HFF-Myc (cell line): ENCODE measurements at regions not wholly inside any gene's neighbourhood (a gene's known extent, or its start where the extent isn't known, plus 50 kb on each side); places are given as distances from the start of the nearest gene placed in this dataset.

Source experiments
- DNase-seq: peaks from one replicate; pipeline ENCODE4 v3.0.0-alpha.2; 2011; ENCODE audit warnings: low read depth; ENCODE audit errors: extremely low read depth
- H3K4me3 ChIP-seq: replicated peaks from 2 replicates; pipeline ENCODE4 v1.5.1; 2011; ENCODE audit warnings: low read depth, mild to moderate bottlenecking, control low read depth, low read length
- CTCF ChIP-seq: IDR thresholded peaks from 2 replicates; pipeline ENCODE4 v1.5.1; 2012; ENCODE audit warnings: mild to moderate bottlenecking, low read depth, low read length, control low read depth; ENCODE audit errors: missing control alignments

GRCh38 chr4:100076753-100077152 is 113.5 kb downstream of the DDIT4L start:
- no peak for DNase-seq
- no peak overlapping the region for H3K4me3 ChIP-seq
- no peak for TF ChIP-seq CTCF

DNA sequence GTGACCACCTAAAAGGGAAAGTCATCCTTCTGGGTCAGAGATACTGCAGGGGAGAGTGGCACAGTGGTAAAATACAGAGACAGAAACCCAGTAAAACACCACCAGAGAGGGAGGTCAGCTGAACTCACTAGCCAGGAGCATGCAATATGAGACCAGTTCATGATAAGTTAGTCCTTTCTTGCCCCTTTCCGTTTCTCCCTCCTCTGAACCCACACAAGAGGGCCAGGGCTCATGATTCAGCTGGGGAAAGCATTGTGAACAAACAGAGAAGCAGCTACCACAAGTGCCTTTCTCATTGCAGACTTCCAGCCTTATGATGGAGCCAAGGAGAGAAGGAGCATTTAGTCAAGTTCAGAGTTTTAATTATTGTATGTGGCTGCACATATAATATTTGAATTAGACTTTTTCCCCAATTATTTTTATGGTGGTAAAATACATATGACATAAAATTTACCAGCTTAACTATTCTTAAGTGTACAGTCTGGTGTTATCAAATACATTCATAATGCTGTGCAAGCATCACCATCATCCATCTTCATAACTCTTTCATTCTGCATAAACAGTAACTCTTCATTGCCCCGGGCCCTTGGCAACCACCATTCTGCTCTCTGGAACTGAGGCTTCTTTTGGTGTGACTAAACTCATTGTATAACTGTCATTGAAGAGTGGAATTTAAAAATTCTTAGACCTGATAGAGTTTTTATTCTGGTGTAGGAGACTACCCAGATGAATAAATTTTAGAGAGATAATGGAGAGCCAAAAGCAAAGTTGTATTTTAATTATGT is 114.6 kb downstream of the DDIT4L start:
- no peak overlapping the region for H3K4me3 ChIP-seq
- TF ChIP-seq CTCF = no peak
- DNase-seq = no peak

DNA sequence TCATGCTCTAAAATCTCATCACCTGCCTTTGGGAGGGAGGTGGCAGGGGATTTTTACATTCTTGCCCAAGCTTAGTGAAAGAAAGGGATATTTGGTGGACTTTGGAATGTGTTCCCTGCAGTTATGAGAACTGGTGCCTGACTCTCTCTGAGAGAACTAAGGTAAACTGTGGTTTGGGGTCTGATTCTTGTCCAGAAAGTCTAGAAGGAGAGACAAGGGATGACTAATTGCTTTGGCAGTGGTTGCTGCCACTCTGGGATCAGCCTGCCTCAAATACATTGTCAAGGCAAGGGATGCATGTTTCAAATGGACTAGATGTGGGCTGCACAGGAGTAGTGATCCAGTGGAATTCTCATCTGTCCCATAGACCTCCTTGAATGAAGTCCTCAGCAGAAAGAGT is 115.2 kb downstream of the DDIT4L start:
- DNase-seq = no peak
- TF ChIP-seq CTCF = no peak
- H3K4me3 ChIP-seq = no peak overlapping the region

GRCh38 chr4:100071506-100071905 is 118.8 kb downstream of the DDIT4L start:
- TF ChIP-seq CTCF = no peak
- no peak for DNase-seq
- H3K4me3 ChIP-seq = no peak overlapping the region

DNA sequence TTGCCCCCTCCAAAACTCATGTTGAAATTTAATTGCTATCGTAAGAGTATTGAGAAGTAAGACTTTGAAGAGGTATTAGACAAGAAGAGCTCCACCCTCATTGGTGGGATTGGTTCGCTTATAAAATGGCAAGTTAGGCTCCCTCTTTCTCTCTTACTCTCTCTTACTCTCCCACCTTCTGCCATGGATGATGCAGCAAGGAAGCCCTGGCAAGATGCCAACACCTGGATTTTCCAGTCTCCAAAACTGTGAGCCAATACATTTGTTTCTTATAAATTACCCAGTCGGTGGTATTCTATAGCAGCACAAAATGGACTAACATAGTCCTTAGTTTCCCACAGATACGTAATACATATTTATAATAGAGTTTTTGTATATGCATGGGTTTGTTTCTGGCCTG is 119.4 kb downstream of the DDIT4L start:
- no peak overlapping the region for H3K4me3 ChIP-seq
- DNase-seq = no peak
- no peak for TF ChIP-seq CTCF

GRCh38 chr4:100069207-100069606 is 119.1 kb upstream of the H2AZ1 start:
- H3K4me3 ChIP-seq = no peak overlapping the region
- TF ChIP-seq CTCF = no peak
- DNase-seq = no peak

- no peak for DNase-seq
- no peak for TF ChIP-seq CTCF
- no peak overlapping the region for H3K4me3 ChIP-seq
Measured at GRCh38 chr4:100067255-100067654, 117.2 kb upstream of the H2AZ1 start.
